NB4 (cell line): ENCODE measurements at regions not wholly inside any gene's neighbourhood (a gene's known extent, or its start where the extent isn't known, plus 50 kb on each side); places are given as distances from the start of the nearest gene placed in this dataset.

Source experiments
- DNase-seq: peaks from one replicate; pipeline ENCODE4 v3.0.0; 2010; ENCODE audit warnings: low read depth
- H3K4me3 ChIP-seq: one replicate; pipeline ENCODE4 v1.5.1; 2011; ENCODE audit warnings: mild to moderate bottlenecking, low read depth, low read length, moderate library complexity
- CTCF ChIP-seq: IDR thresholded peaks from one replicate; pipeline ENCODE4 v1.5.1; 2012; ENCODE audit warnings: low read depth, low read length
- MAX ChIP-seq: IDR thresholded peaks from 2 replicates; pipeline ENCODE4 v1.6.1; 2011; ENCODE audit warnings: low read depth, low read length
- MYC ChIP-seq: IDR thresholded peaks from 2 replicates; pipeline ENCODE4 v1.6.1; 2011; ENCODE audit warnings: low read depth, low read length
- POLR2A ChIP-seq: IDR thresholded peaks from 2 replicates; pipeline ENCODE4 v1.6.1; 2011; ENCODE audit warnings: mild to moderate bottlenecking; ENCODE audit not compliant: insufficient read length; ENCODE audit errors: extremely low read depth

DNA sequence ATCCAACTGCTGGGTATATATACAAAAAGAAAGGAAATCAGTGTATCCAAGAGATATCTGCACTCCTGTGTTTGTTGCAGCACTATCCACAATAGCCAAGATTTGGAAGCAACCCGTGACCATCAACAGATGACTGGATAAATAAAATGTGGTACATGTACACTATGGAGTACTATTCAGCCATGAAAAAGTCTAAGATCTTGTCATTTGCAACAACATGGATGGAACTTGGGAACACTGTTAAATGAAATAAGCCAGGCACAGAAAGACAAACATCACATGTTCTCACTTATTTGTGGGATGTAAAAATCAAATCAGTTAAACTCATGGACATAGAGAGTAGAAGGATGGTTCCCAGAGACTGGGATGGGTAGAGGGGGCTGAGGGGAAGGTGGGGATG lies 620.7 kb downstream of the RBFOX1 start:
- no peak for TF ChIP-seq CTCF
- no peak for TF ChIP-seq POLR2A
- no peak for TF ChIP-seq MYC
- TF ChIP-seq MAX: no peak
- no peak overlapping the region for H3K4me3 ChIP-seq
- no peak for DNase-seq

GRCh38 chr16:7946142-7946541 lies 613.5 kb downstream of the RBFOX1 start:
- no peak for TF ChIP-seq MYC
- TF ChIP-seq POLR2A: no peak
- no peak for TF ChIP-seq CTCF
- no peak for TF ChIP-seq MAX
- no peak overlapping the region for H3K4me3 ChIP-seq
- no peak for DNase-seq

GRCh38 chr16:7938175-7938574 lies 605.5 kb downstream of the RBFOX1 start:
- TF ChIP-seq POLR2A: no peak
- TF ChIP-seq MYC: no peak
- no peak for TF ChIP-seq MAX
- TF ChIP-seq CTCF: no peak
- H3K4me3 ChIP-seq: no peak overlapping the region
- DNase-seq: no peak

GRCh38 chr16:7921345-7921744 lies 588.7 kb downstream of the RBFOX1 start:
- peak; percentile 6 for DNase-seq
- H3K4me3 ChIP-seq: no peak overlapping the region
- TF ChIP-seq POLR2A (no peak), CTCF (no peak), MAX (no peak), MYC (no peak)

DNA sequence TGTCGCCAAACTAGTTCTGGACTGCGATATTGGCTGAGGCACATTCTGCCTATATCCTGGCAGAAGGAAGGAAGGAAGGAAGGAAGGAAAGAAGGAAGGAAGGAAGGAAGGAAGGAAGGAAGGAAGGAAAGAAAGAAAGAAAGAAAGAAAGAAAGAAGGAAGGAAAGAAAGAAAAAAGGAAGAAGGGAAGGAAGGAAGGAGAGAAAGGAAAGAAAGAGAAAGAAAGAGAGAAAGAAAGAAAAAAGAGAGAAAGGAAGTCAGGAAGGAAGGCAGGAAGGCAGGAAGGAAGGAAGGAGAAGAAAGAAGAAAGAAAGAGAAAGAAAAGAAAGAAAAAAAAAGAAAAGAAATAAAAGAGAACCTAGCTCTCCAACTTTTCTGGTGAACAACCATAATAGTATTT lies 587.1 kb downstream of the RBFOX1 start:
- no peak for DNase-seq
- H3K4me3 ChIP-seq: no peak overlapping the region
- TF ChIP-seq MAX: no peak
- TF ChIP-seq MYC: no peak
- TF ChIP-seq CTCF: no peak
- no peak for TF ChIP-seq POLR2A

DNA sequence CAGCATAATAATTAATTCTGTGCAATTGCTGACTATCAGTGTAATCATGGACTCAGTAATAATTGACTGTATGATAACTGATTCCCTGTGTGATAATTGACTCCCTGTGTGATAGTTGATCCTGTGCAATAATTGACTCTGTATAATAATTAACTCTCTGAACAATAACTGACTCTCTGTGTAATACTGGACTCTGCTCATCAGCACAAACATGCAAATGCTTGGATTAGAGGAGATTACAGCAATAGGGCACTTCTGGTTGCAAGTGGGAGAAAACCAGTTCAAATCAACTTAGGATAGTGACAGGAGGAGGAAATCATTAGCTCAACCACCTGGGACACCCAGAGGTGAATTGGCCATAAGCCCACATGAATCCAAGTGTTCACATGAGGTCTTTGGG lies 582.1 kb downstream of the RBFOX1 start:
- H3K4me3 ChIP-seq: no peak overlapping the region
- DNase-seq: no peak
- no peak for TF ChIP-seq MYC
- no peak for TF ChIP-seq POLR2A
- no peak for TF ChIP-seq CTCF
- no peak for TF ChIP-seq MAX
